GM11168 (cell line): ENCODE measurements at regions not wholly inside any gene's neighbourhood (a gene's known extent, or its start where the extent isn't known, plus 50 kb on each side); places are given as distances from the start of the nearest gene placed in this dataset.

Experiments
- in situ Hi-C: fragments of 300-500 bp; cut with MboI; formaldehyde crosslinking; loops from one replicate; pipeline ENCODE4 v1.12.0; 2022; ENCODE audit warnings: low sequenced_read_pairs; ENCODE audit not compliant: unreplicated experiment

DNA sequence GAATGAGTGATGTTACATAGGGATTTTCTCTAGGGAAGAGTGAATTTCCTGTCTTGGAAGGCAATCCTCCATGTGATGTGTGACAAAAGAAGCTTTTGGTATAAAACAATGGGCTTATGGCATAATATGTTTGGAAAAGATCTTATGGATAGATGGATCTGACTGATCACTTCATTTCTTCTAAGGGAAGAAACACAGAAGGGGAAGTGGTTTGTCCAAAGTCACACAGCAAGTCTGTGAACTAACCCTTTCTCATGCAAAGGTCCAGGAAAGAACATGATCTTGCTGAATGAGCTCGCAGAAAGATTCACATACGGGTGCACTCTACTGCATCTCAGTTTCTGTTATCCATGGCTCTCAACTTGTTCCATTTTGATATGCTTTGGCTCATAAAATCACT is 575.9 kb upstream of the JAG1 start:
- in situ Hi-C loops: loop anchor here (25.0 kb wide), 1 partner anchor 562 kb away; no protein-coding TSS in a partner anchor

- in situ Hi-C loops: loop anchor here (25.0 kb wide), 1 partner anchor 565 kb away; no protein-coding TSS in a partner anchor
Measured at GRCh38 chr20:11252447-11252846, 578.6 kb upstream of the JAG1 start.

DNA sequence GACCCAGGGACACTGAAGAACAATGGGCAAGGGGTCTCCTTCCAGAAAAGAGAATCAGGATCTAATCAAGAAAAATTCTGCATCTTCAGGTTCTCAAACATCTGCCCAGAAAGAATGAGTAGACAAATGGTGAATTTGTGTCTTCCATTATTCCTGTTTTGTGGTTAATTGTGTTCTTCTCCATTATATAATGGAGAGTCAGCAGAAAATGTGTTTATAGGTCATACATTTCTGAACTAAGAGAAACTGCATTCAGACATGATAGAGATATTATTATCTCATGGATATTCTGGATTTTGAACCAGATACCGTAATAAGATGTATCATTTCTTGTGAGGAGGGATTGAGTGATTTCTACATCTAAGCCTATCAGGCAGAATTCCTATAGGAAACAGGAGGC is 581.7 kb upstream of the JAG1 start:
- in situ Hi-C loops: loop anchor here (25.0 kb wide), 1 partner anchor 568 kb away; no protein-coding TSS in a partner anchor

DNA sequence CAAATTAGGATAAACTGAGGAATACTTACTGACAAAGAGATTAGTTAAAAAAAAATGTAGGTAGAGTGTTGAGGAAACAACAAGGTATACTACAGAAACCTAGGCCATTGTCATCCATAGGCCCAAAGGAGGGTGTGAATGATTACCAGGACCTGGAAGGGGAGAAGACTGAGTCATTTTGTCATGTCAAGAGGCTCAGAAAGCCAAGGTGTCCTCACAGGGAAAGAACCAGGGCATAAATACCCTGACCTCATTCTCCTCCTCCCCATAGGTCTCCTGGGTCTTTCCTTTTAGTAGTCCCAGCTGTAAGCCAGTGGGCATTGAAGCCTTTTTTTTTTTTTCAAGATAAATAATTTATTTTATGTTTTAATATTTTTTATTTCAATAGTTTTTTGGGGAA is 582.1 kb upstream of the JAG1 start:
- in situ Hi-C loops: loop anchor here (25.0 kb wide), 1 partner anchor 569 kb away; no protein-coding TSS in a partner anchor

GRCh38 chr20:11260611-11261010 is 586.8 kb upstream of the JAG1 start:
- in situ Hi-C loops: loop anchor here (25.0 kb wide), 1 partner anchor 573 kb away; no protein-coding TSS in a partner anchor

GRCh38 chr20:11261533-11262000 is 587.8 kb upstream of the JAG1 start:
- in situ Hi-C loops: loop anchor here (25.0 kb wide), 1 partner anchor 574 kb away; no protein-coding TSS in a partner anchor

- in situ Hi-C loops: loop anchor here (25.0 kb wide), 1 partner anchor 579 kb away; no protein-coding TSS in a partner anchor
Measured at GRCh38 chr20:11266571-11266970, 592.8 kb upstream of the JAG1 start.

DNA sequence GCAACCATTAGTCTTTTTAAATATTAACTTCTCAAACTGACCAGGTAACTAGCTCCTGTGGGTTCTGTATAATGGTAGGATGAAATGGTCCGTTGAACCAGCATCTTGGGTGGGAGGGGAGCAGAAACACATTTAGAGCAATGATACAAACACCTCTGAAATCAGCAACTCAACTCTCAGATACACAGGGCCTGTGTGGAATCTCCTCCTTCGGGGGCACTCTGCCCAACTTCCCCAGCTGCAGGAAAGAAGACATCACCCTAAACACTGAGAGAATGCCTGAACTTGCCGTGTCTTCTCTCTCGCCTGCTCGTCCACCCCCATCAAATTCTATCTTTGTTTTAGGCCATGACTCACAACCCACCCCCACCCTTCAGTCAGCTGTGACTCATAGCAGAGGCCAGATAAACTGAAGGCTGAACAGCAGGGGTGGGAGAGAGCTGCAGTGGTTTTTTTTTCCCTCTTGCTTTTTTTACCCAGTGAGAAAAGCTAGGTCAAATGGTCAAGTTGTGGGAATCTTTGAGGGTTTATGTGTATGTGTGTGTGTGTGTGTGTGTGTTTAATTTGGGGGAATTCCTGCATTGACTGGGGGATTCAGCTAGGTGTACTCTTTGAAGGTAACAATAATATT is 593.4 kb upstream of the JAG1 start:
- in situ Hi-C loops: loop anchor here (25.0 kb wide), 1 partner anchor 580 kb away; no protein-coding TSS in a partner anchor

GRCh38 chr20:11267762-11268335 is 594.0 kb upstream of the JAG1 start:
- in situ Hi-C loops: loop anchor here (25.0 kb wide), 1 partner anchor 581 kb away; no protein-coding TSS in a partner anchor

GRCh38 chr20:11270566-11270965 is 596.8 kb upstream of the JAG1 start:
- in situ Hi-C loops: loop anchor here (25.0 kb wide), 1 partner anchor 583 kb away; no protein-coding TSS in a partner anchor

- in situ Hi-C loops: loop anchor here (25.0 kb wide), 1 partner anchor 584 kb away; no protein-coding TSS in a partner anchor
Measured at GRCh38 chr20:11271319-11271718, 597.5 kb upstream of the JAG1 start.

DNA sequence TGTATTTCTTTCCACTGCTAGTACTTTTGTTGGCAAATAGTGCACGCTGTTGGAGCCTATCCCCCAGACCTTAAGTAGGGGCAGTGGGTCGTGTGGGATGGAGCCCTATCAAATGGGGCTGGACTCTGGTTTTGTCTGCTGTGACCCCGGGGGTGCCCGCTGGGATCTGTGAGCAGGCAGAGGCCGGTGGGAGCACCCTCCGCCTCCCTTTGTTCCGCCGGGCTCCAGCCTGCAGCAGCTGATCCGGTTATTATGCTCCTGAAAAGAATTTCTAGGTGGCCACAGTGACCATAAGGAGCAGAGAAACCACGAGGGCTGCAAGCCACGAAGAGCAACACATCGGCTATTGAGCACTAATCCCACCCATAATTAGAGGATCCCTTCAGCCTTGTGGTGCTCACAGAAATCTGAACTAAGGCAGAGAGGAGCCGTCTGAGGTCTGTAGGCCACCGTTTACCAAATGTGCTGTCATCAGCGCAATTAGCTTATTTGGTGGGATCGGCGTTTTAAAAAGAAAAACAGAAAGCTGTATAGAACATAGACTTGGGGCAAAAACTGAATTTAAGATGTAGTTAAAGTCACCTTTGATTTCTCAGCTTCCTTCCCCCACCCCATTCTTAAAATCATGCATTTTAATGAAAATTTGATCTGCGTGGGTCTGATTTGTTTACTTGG is 598.3 kb upstream of the JAG1 start:
- in situ Hi-C loops: loop anchor here (25.0 kb wide), 1 partner anchor 585 kb away; no protein-coding TSS in a partner anchor

DNA sequence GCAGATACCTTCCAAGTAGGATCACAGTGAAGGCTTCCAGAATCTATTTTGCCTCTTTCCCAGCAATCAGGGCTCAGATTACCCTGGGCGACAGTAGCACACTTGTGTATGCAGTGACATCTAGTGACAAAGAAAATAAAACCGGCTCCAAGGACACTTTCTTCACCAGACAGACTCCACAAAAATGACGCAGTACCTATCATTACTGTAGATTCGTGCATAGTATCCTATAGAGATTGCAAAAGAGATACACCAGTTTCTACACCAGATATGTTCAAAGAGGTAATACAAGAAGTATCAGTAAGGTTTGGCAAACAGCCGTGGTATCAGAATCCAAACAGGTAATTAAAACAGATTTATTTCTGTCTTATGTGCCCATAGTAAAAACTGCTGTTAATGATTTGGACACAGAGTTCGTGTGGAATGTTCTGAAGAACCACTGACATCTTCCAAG is 600.4 kb upstream of the JAG1 start:
- in situ Hi-C loops: loop anchor here (25.0 kb wide), 1 partner anchor 587 kb away; no protein-coding TSS in a partner anchor

DNA sequence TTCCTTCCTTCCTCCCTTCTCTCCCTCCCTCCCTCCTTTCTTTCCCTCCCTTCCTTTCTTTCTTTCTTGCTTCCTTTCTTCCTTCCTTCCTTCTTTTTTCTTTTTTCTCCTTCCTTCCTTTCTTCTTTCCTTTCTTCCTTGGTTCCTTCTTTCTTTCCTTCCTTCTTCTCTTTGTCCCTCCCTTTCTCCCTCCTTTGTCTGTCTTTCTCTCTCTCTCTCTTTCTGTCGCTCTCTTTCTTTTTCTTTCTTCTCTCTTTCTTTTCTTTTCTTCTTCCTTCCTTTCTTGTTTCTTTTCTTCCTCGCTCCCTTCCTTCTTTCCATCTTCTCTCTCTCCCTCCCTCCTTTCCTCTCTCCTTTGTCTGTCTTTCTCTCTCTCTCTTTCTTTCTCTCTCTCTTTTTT is 601.9 kb upstream of the JAG1 start:
- in situ Hi-C loops: no loop called here

DNA sequence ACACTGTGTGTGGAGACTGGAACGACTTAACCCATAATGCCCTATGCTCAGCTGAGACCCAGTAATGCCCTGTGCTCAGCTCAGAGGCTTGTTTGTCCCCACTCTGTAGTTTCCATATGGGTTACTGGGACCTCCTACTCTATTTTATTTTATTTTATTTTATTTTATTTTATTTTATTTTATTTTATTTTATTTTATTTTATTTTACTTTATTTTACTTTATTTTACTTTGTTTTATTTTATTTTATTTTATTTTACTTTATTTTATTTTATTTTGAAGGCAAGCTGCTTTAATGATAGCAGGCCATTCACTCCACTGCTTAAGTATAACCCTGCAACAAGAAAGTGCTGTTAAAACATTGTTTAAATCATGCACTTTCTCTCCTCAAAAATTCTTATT is 603.4 kb upstream of the JAG1 start:
- in situ Hi-C loops: no loop called here

- in situ Hi-C loops: no loop called here
Measured at GRCh38 chr20:11277858-11278257, 604.1 kb upstream of the JAG1 start.

GRCh38 chr20:11278461-11278860 is 604.7 kb upstream of the JAG1 start:
- in situ Hi-C loops: no loop called here

- in situ Hi-C loops: no loop called here
Measured at GRCh38 chr20:11281240-11281639, 607.4 kb upstream of the JAG1 start.

GRCh38 chr20:11281768-11282167 is 608.0 kb upstream of the JAG1 start:
- in situ Hi-C loops: no loop called here

- in situ Hi-C loops: no loop called here
Measured at GRCh38 chr20:11287126-11287525, 613.3 kb upstream of the JAG1 start.

DNA sequence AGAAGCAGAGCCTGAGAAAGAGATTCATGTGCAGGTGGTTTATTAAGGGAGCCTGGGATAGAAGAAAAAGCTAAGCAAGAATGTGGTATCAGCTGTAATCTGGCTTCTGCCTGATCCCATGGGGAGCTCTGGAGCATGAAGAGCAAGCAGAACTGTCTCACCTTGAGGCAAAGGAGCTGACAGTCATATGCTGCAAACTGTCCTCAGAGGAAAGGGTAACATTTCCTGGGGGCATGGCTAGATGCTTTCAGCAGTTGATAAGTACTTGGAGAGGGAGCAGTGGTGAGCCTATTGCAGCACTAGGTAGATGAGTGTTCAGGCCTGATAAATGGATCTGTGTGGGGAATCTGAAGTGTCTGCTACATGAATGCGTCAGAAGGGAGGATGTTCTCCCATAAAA is 621.5 kb upstream of the BTBD3 start:
- in situ Hi-C loops: no loop called here
